IPS-NIHi11 (cell line): ENCODE measurements at regions not wholly inside any gene's neighbourhood (a gene's known extent, or its start where the extent isn't known, plus 50 kb on each side); places are given as distances from the start of the nearest gene placed in this dataset.
"Not testable (repeated sequence)": the region's sequence is repeated elsewhere in the genome, so short reads cannot be mapped to it uniquely, and the experiment has no call there.

Experiments
- DNase-seq: peaks from one replicate; pipeline ENCODE4 v3.0.0; 2012; ENCODE audit warnings: mixed read lengths, low spot score

DNA sequence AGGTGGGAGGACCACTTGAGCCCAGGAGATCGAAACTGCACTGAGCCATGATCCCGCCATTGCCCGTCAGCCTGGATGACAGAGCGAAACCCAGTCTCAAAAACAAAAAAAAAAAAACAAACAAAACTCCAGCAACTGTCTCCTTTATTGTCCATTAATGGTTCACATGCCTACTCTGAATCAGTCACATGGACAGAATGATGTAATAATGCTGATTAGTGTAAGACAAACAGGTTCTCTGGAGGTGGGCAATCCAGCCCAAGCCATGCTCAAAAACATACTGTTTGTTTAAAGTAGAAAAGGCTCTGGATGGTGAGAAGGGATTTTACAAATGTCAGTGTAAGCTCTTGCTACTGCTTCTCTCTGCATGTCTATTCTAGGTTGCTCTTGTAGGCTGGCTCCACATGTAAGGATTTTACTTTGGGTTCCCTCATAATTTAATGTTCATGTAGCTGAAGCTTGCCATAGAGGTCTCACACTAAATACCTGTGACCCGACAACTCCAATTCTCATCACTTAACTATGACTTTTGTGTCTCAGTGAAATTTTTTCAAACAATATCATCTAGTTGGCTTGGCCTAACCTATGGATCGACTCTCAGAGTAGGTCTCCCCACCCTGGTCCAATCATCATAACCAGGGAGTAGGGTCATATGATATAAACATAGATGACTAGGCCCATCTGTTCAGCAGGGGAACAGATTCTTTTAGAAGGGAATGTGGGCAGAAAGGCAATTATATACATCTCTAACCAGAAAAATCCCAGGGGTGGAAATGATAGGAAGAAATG lies 83.9 kb upstream of the SLC39A10 start:
- no peak for DNase-seq

DNA sequence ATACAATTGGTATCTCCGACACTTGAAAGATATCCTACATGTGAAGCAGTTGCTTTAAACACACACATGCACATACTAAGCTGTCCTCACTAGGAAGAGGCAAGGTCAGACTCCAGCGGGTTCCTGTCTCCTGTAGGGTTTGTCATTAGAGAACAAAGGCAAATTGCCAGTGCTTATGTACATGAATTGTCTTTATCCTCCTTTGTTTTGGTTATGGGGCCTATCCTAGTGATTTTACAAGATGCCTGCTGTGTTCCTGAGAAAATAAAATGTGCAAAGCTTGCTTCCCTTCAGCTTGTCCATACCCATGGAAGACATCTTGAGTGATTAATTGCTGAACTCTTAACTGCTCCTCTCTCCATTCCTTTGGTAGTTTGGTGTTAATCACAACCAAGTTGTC lies 86.7 kb upstream of the SLC39A10 start:
- no peak for DNase-seq

GRCh38 chr2:195569255-195569654 lies 87.8 kb upstream of the SLC39A10 start:
- no peak for DNase-seq

- DNase-seq, result not testable (repeated sequence)
Observed at GRCh38 chr2:195564625-195565135, 92.3 kb upstream of the SLC39A10 start.

DNA sequence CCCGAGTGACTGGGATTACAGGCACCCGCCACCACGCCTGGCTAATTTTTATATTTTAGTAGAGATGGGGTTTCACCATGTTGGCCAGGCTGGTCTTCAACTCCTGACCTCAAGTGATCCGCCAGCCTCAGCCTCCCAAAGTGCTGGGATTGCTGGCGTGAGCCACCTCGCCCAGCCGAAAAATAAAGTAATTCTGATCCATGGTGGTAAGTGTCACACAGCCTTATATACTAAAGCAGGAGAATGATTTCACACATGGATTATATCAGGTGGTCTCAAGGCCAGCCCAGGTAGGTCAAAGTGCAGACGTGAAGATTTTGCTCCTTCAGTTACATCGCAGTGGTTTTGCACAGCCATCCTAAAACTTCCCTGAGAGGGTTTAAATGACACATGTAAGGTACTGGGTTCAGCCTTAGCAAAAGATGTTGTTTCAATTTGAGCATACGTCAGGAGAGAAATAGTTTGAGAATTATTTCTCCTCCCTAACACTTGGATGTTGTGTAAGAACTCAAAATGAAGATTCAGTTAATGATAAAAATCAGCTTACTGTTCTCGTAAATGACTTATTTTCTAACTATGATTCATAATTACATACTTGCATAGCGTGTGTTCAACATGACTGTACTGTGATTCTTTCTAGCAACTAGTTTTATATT lies 93.0 kb upstream of the SLC39A10 start:
- DNase-seq, result no peak

DNA sequence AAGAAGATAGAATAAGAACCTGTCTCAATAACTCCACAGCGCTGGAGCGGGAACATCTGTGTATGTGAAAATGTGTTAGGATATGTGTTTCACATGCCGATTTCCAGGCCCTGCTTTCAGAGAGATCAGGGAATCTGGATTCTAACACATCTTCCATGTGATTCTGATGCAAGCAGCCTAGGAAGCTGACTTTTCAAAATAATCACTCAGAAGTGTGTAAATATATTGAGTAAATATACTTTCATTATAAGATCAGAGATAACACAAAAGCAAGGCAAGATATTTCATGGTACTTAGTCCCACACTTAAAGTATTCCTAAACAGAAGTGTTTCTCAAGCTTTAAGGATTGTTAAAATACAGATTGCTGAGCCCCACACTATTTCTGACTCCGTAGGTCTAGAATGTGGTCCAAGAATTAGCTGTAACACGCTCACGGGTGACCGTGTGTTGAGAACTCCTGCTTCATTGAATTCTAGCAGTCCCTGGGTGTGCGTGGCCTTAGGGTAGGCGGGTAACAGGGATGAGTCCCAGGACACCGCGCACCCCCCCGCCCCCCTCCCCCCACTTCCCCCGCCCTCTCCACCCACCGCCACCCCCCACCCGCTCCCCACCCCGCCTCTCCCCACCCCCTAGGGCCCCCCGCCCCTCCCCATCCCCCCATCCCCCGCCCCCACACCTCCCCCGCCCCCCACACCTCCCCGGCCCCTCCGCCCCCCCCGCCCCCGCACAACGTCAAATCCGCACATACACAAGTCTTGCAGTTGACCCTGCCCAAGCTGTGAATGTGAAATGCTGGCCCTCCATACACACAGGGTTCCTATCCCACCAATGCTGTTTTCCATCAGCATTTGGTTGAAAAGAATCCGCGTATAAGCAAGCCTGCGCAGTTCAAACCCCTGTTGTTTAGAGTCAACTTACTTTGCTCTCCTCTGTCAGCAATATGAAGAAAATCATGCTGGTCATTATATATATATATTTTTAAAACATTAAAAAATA lies 94.2 kb upstream of the SLC39A10 start:
- DNase-seq, result peak; percentile 15

- no peak for DNase-seq
Observed at GRCh38 chr2:195561116-195561921, 95.7 kb upstream of the SLC39A10 start.

DNA sequence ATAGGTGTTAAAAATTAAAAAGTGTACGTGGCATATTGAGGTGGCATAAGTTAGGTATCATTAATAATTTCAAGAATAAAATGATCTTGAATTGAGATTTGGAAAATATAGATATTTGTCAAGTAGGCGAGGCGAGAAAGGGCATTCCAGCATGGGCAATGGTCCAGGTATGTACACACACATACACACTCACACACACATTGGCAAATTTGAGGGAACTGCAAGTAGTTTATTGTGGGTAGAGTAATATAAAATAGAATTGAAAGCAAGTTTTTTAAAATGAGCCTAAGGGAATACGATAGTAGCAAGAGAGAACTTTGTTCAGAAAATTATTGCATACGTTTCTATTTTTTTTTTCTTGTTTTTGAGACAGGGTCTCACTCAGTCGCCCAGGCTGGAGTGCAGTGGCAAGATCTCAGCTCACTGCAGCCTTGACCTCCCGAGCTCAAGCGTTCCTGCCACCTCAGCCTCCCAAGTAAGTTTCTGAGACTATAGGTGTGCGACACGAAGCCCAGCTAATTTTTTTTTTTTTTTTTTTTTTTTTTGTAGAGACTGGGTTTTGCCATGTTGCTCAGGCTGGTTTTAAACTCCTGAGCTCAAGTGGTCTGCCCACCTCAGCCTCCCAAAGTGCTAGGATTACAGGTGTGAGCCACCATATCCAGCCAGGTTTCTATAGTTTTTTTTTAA lies 96.7 kb upstream of the SLC39A10 start:
- no peak for DNase-seq

GRCh38 chr2:195559431-195559914 lies 97.6 kb upstream of the SLC39A10 start:
- peak; percentile 6 for DNase-seq

- DNase-seq, result no peak
Observed at GRCh38 chr2:195555971-195556370, 101.1 kb upstream of the SLC39A10 start.

- DNase-seq, result no peak
Observed at GRCh38 chr2:195552581-195552980, 104.4 kb upstream of the SLC39A10 start.

GRCh38 chr2:195548198-195548940 lies 108.7 kb upstream of the SLC39A10 start:
- DNase-seq, result no peak

- not testable (repeated sequence) for DNase-seq
Observed at GRCh38 chr2:195547268-195547840, 109.7 kb upstream of the SLC39A10 start.

DNA sequence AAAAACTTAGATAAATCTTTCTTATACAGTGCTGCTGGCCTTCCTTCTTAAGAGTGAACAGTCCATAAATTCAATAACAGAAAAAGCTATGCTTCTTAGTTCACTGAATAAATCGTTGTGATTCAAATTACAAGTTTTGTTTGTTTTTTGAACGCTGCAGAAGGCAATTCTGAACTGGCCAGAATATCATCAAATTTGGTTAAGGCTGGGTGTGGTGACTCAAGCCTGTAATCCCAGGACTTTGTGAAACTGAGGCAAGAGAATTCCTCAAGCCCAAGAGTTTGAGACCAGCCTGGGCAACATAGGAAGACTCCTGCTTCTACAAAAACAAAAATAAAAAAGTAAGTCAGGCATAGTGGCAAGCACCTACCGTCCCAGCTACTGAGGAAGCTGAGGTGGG lies 111.2 kb upstream of the SLC39A10 start:
- DNase-seq, result no peak

DNA sequence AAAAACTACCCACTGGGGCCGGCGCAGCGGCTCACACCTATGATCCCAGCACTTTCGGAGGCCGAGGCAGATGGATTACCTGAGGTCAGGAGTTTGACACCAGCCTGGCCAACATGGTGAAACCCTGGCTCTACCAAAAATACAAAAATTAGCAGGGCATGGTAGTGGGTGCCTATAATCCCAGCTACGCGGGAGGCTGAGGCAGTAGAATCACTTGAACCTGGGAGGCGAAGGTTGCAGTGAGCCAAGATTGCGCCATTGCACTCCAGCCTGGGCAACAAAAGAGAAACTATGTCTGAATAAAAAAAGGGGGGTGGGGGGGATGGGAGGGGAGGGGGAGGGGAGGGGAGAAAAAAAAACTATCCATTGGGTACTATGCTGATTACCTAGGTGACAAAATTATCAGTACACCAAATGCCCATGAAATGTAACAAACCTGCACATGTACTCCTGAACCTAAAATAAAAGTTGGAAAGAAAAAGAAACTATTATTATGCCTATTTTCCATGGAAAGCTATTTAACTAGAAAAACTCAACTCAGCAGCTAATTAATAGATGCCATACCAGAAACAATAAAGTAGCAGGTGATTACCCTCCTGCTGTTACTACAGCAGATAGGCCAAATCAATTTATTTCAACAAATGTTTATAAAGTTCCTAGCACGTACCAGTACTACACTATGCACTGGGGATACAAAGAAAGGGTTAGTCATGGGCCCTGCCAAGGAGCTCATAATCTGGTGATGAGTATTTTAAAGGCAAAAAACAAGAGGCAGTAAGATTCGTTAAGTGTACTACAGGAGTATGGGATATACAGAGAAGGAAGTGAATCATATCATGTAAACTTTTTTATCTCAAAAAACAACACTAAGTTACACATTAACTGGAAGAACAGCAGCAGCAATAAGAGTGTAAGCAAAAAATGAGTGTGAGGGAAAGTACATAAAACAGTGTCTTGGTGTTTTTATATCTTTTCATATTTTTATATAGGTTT lies 112.8 kb upstream of the SLC39A10 start:
- no peak for DNase-seq

DNA sequence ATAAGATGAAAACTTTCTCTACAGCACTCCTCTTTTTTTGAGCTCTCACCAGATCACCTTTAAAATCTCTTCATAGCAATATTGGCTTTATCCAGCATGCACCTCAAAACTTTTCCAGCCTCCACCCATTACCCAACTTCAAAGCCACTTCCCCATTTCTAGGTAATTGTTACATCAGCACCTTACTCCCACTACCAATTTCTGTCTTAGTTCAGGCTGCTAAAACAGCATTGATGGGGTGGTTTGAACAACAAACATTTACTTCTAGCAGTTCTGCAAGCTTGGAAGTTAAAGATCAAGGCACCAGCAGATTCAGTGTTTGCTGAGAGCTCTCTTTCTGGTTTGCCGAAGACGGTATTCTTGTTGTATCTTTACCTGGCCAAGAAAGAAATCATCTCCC lies 114.0 kb upstream of the SLC39A10 start:
- no peak for DNase-seq

DNA sequence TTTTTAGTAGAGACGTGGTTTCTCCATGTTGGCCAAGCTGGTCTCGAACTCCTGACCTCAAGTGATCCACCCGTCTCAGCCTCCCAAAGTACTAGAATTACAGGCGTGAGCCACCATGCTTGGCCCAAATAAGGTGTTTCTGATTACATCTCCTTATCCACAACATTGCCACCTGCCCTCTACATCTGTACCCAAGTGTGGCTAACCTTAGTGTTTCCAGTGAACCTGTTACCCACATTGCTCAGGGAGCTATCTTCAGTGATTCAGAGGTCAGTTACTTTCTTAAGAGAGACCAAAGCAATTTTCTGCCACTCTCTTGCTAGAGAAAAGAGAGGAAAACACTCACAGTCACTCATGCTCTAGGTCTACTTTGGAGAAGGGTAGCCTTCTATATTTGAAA lies 115.0 kb upstream of the SLC39A10 start:
- DNase-seq, result no peak

- no peak for DNase-seq
Observed at GRCh38 chr2:195538937-195539336, 118.1 kb upstream of the SLC39A10 start.
